CD4-positive, alpha-beta memory T cell (primary cell): ENCODE measurements at regions not wholly inside any gene's neighbourhood (a gene's known extent, or its start where the extent isn't known, plus 50 kb on each side); places are given as distances from the start of the nearest gene placed in this dataset.

Source experiments
- CTCF ChIA-PET: fragments of 350-600 bp; sonication (Branson Sonifier 250); formaldehyde crosslinking; loops from one replicate; lab custom pipeline; 2021; ENCODE audit warnings: inconsistent platforms; ENCODE audit not compliant: partially characterized antibody; lab: Charles Lee
- POLR2A ChIA-PET: fragments of 350-600 bp; sonication (Branson Sonifier 250); formaldehyde crosslinking; loops from one replicate; lab custom pipeline; 2021; ENCODE audit not compliant: partially characterized antibody; lab: Charles Lee
- DNase-seq, 5 donors: peaks; one replicate each; pipeline versions ENCODE4 v3.0.0 to v3.0.0-alpha.2; 2020 to 2022; ENCODE audit warnings: mixed read lengths in 1 of 5
- H3K27ac ChIP-seq: one replicate; pipeline ENCODE4 v1.7.0; 2013; ENCODE audit warnings: low read depth, low read length
- H3K27me3 ChIP-seq: 2 replicates; pipeline ENCODE4 v1.7.0; 2013; ENCODE audit warnings: mild to moderate bottlenecking, low read length, moderate library complexity; ENCODE audit not compliant: insufficient read depth
- H3K36me3 ChIP-seq: 2 replicates; pipeline ENCODE4 v1.7.0; 2013; ENCODE audit warnings: mild to moderate bottlenecking, low read length, moderate library complexity; ENCODE audit not compliant: insufficient read depth
- H3K4me1 ChIP-seq: 2 replicates; pipeline ENCODE4 v1.7.0; 2013; ENCODE audit warnings: mild to moderate bottlenecking, low read length, moderate library complexity; ENCODE audit not compliant: insufficient read depth
- H3K4me3 ChIP-seq, 2 donors: one replicate each; pipeline ENCODE4 v1.7.0; 2013; ENCODE audit warnings: low read length in 2 of 2, mild to moderate bottlenecking in 1 of 2
- H3K9me3 ChIP-seq, 2 donors: one replicate each; pipeline ENCODE4 v1.7.0; 2013; ENCODE audit warnings: low read length in 2 of 2, control low read depth in 1 of 2; ENCODE audit not compliant: control insufficient read depth in 1 of 2
- H3K27ac Mint-ChIP-seq, 7 donors: one replicate each; pipeline ENCODE4 v1.8.0; 2020 to 2021; ENCODE audit warnings: mixed read lengths in 7 of 7, mild to moderate bottlenecking in 6 of 7, inconsistent platforms in 3 of 7, moderate library complexity in 3 of 7
- H3K27me3 Mint-ChIP-seq, 2 donors: one replicate each; pipeline ENCODE4 v1.8.0; 2020 to 2021; ENCODE audit warnings: mixed read lengths in 2 of 2
- H3K36me3 Mint-ChIP-seq, 2 donors: one replicate each; pipeline ENCODE4 v1.8.0; 2020 to 2021; ENCODE audit warnings: mixed read lengths in 2 of 2, inconsistent platforms in 1 of 2, mild to moderate bottlenecking in 1 of 2
- H3K4me1 Mint-ChIP-seq, 4 donors: one replicate each; pipeline ENCODE4 v1.8.0; 2020 to 2021; ENCODE audit warnings: mixed read lengths in 4 of 4, mild to moderate bottlenecking in 1 of 4
- H3K4me3 Mint-ChIP-seq, 8 donors: one replicate each; pipeline ENCODE4 v1.8.0; 2020 to 2021; ENCODE audit warnings: mixed read lengths in 8 of 8, mild to moderate bottlenecking in 7 of 8, moderate library complexity in 6 of 8, inconsistent platforms in 3 of 8
- H3K9me3 Mint-ChIP-seq, 8 donors: one replicate each; pipeline ENCODE4 v1.8.0; 2020 to 2021; ENCODE audit warnings: mixed read lengths in 8 of 8, mild to moderate bottlenecking in 5 of 8, inconsistent platforms in 3 of 8, moderate library complexity in 1 of 8
- intact Hi-C: fragments of 100-400 bp; cut with micrococcal nuclease; formaldehyde crosslinking; loops from one replicate; pipeline ENCODE4 v1.15.1; 2023

GRCh38 chr4:13260513-13260912 lies 223.6 kb downstream of the RAB28 start:
- Mint-ChIP-seq H3K4me1 (no peaks in the 10 kb centered on the region), H3K36me3 (peaks cover 0 to 3% of the 10 kb centered on the region in 2 donors), H3K9me3 (peaks cover 0 to 3% (median 0%) of the 10 kb centered on the region in 8 donors), H3K27ac (no peak overlapping the region), H3K27me3 (no peaks in the 10 kb centered on the region), H3K4me3 (no peak overlapping the region)
- no peak for DNase-seq
- H3K27ac ChIP-seq, result no peak overlapping the region
- H3K4me1 ChIP-seq, result no peaks in the 10 kb centered on the region
- H3K4me3 ChIP-seq, result no peak overlapping the region
- POLR2A ChIA-PET, result no interaction called here
- intact Hi-C loops, result no loop called here
- no peaks in the 10 kb centered on the region for H3K27me3 ChIP-seq
- CTCF ChIA-PET, result no interaction called here
- no peaks in the 10 kb centered on the region for H3K9me3 ChIP-seq
- no peaks in the 10 kb centered on the region for H3K36me3 ChIP-seq

DNA sequence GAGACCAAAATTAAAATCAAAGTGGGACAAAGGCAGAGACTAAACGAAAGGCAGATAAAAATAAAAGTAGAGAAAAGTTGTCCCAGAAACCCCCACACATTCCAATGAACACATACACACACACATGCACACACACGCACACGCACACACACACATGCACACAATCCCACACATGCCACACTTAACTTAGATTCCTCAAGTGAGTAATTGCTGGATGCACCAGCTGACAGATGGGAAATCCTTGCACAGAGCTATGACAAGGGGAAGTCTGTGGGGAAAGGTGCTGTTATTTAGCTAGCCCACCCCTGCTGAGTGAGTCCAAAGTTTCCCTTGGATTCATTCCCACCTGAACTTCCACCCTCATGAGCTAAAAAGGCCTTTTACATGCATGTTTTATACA lies 233.9 kb downstream of the RAB28 start:
- ChIA-PET CTCF (no interaction called here), POLR2A (no interaction called here)
- H3K27ac ChIP-seq, result no peak overlapping the region
- Mint-ChIP-seq H3K9me3 (peaks cover 5 to 47% (median 34%) of the 10 kb centered on the region in 8 donors), H3K27ac (no peak overlapping the region), H3K4me3 (no peak overlapping the region), H3K36me3 (peaks cover 22 to 25% of the 10 kb centered on the region in 2 donors), H3K4me1 (no peaks in the 10 kb centered on the region), H3K27me3 (no peaks in the 10 kb centered on the region)
- intact Hi-C loops, result no loop called here
- H3K4me1 ChIP-seq, result no peaks in the 10 kb centered on the region
- no peak for DNase-seq
- no peaks in the 10 kb centered on the region for H3K36me3 ChIP-seq
- no peak overlapping the region for H3K4me3 ChIP-seq
- no peaks in the 10 kb centered on the region for H3K9me3 ChIP-seq
- H3K27me3 ChIP-seq, result no peaks in the 10 kb centered on the region

DNA sequence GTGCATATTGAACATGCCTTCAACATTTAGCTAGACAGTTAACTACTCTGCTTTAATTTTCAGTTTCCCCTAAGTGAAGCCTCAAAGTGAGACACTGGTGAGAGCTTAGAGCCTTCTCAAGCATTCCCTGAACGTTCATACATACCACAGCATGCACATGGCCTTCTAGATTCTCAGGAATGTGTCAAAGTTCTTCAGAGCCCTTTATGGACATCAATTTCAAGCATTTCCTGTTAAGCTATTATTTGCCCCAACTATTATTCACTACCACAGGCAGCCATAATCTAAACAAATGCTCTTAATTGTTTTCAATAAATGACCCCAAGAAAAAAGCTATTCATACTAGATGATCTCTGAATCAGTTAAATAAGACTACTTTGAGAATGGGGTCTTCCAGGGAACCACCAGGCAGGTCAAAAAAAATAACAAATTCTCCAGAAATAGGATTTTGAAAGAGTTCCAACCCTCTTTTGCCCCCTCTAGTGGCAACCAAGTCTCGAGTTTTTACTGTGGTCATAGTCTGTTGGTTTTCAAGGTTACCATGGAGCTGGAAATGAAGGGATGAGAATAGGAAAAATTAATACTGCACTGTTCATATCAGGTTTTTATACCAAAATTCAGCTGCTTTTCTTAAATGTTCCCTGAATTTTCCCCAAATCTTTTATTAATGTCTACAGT lies 235.4 kb downstream of the RAB28 start:
- Histone ChIP-seq H3K27me3 (no peaks in the 10 kb centered on the region), H3K9me3 (no peaks in the 10 kb centered on the region), H3K4me1 (no peaks in the 10 kb centered on the region), H3K4me3 (no peak overlapping the region), H3K27ac (no peak overlapping the region), H3K36me3 (no peaks in the 10 kb centered on the region)
- H3K4me1 Mint-ChIP-seq, result no peaks in the 10 kb centered on the region
- no peak for DNase-seq
- peaks cover 5 to 47% (median 34%) of the 10 kb centered on the region in 8 donors for H3K9me3 Mint-ChIP-seq
- no peak overlapping the region for H3K4me3 Mint-ChIP-seq
- POLR2A ChIA-PET, result no interaction called here
- H3K36me3 Mint-ChIP-seq, result peaks cover 22 to 25% of the 10 kb centered on the region in 2 donors
- intact Hi-C loops, result no loop called here
- CTCF ChIA-PET, result no interaction called here
- H3K27me3 Mint-ChIP-seq, result no peaks in the 10 kb centered on the region
- no peak overlapping the region for H3K27ac Mint-ChIP-seq

GRCh38 chr4:13246107-13246506 lies 238.0 kb downstream of the RAB28 start:
- Histone ChIP-seq H3K4me1 (no peaks in the 10 kb centered on the region), H3K9me3 (no peaks in the 10 kb centered on the region), H3K27ac (no peak overlapping the region), H3K27me3 (no peaks in the 10 kb centered on the region), H3K4me3 (no peak overlapping the region), H3K36me3 (no peaks in the 10 kb centered on the region)
- Mint-ChIP-seq H3K27ac (no peak overlapping the region), H3K9me3 (peaks cover 5 to 47% (median 32%) of the 10 kb centered on the region in 8 donors), H3K27me3 (no peaks in the 10 kb centered on the region), H3K4me3 (no peak overlapping the region), H3K36me3 (peaks cover 10 to 18% of the 10 kb centered on the region in 2 donors), H3K4me1 (no peaks in the 10 kb centered on the region)
- intact Hi-C loops, result no loop called here
- CTCF ChIA-PET, result no interaction called here
- POLR2A ChIA-PET, result no interaction called here
- no peak for DNase-seq

GRCh38 chr4:13244444-13244843 lies 239.7 kb downstream of the RAB28 start:
- H3K27me3 ChIP-seq, result no peaks in the 10 kb centered on the region
- H3K4me1 ChIP-seq, result no peaks in the 10 kb centered on the region
- no peak for DNase-seq
- Mint-ChIP-seq H3K4me3 (no peak overlapping the region), H3K27ac (no peak overlapping the region), H3K9me3 (peaks cover 5 to 34% (median 25%) of the 10 kb centered on the region in 8 donors), H3K36me3 (peaks cover 3 to 12% of the 10 kb centered on the region in 2 donors), H3K27me3 (no peaks in the 10 kb centered on the region), H3K4me1 (no peaks in the 10 kb centered on the region)
- POLR2A ChIA-PET, result no interaction called here
- no peaks in the 10 kb centered on the region for H3K9me3 ChIP-seq
- H3K27ac ChIP-seq, result no peak overlapping the region
- H3K36me3 ChIP-seq, result no peaks in the 10 kb centered on the region
- CTCF ChIA-PET, result no interaction called here
- intact Hi-C loops, result no loop called here
- no peak overlapping the region for H3K4me3 ChIP-seq

DNA sequence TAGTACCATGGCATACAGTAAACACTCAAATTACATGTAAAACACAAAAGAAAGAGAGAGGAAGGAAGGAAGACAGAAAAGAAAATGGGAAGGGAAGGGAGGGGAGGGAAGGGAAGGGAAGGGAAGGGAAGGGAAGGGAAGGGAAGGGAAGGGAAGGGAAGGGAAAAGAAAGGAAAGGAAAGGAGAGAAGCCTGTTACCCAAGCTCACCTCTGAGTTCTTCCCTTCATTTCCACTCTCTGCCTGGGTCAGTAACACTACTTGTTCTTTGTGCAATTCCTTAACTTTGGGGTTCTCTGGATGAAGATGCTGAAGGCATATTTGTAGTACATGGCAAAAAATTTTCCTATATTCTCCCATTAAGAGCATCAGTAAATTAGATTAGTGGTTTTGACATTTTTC lies 241.0 kb downstream of the RAB28 start:
- no peaks in the 10 kb centered on the region for H3K9me3 ChIP-seq
- Mint-ChIP-seq H3K27ac (no peak overlapping the region), H3K4me3 (no peak overlapping the region), H3K4me1 (no peaks in the 10 kb centered on the region), H3K27me3 (no peaks in the 10 kb centered on the region), H3K36me3 (peaks cover 3 to 6% of the 10 kb centered on the region in 2 donors), H3K9me3 (peaks cover 5 to 22% (median 16%) of the 10 kb centered on the region in 8 donors)
- no peaks in the 10 kb centered on the region for H3K36me3 ChIP-seq
- no peaks in the 10 kb centered on the region for H3K4me1 ChIP-seq
- no peak overlapping the region for H3K4me3 ChIP-seq
- DNase-seq, result no peak
- intact Hi-C loops, result no loop called here
- ChIA-PET CTCF (no interaction called here), POLR2A (no interaction called here)
- no peak overlapping the region for H3K27ac ChIP-seq
- H3K27me3 ChIP-seq, result no peaks in the 10 kb centered on the region

DNA sequence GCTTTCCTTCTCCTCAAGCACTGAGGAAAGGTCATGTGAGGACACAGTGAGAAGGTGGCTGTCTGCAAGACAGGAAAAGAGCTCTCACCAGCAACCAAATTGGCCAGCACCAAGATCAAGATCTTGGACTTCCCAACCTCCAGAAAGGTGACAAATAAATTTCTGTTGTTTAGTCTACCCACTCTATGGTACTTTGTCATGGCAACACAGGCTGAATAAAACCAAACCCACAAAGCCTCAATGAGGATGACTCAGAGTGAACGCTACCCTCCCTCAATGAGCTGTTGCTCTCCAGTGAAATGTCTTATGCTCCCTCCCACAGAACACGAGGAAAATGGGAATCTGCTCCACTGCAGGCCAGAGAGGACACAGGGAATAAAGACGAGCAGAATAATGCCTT lies 244.1 kb downstream of the RAB28 start:
- ChIA-PET POLR2A (no interaction called here), CTCF (no interaction called here)
- Mint-ChIP-seq H3K4me3 (no peak overlapping the region), H3K36me3 (no peaks in the 10 kb centered on the region), H3K9me3 (peaks cover 0 to 5% (median 0%) of the 10 kb centered on the region in 8 donors), H3K4me1 (peaks cover 0 to 2% (median 0%) of the 10 kb centered on the region in 4 donors), H3K27me3 (no peaks in the 10 kb centered on the region), H3K27ac (no peak overlapping the region)
- Histone ChIP-seq H3K9me3 (no peaks in the 10 kb centered on the region), H3K36me3 (no peaks in the 10 kb centered on the region), H3K27ac (no peak overlapping the region), H3K4me1 (no peaks in the 10 kb centered on the region), H3K4me3 (no peak overlapping the region), H3K27me3 (no peaks in the 10 kb centered on the region)
- no peak for DNase-seq
- intact Hi-C loops, result no loop called here
